Neural progenitor cell (in vitro differentiated cells): ENCODE measurements at regions not wholly inside any gene's neighbourhood (a gene's known extent, or its start where the extent isn't known, plus 50 kb on each side); places are given as distances from the start of the nearest gene placed in this dataset.

Source experiments
- EZH2 ChIP-seq: fragments of 200-600 bp; sonication (generic); IDR thresholded peaks from 2 replicates; pipeline ENCODE4 v1.6.1; 2017; ENCODE audit warnings: antibody characterized with exemption, mild to moderate bottlenecking, moderate library complexity
- EZH2phosphoT487 ChIP-seq: fragments of 200-600 bp; sonication (generic); IDR thresholded peaks from 2 replicates; pipeline ENCODE4 v1.6.1; 2017; ENCODE audit warnings: antibody characterized with exemption
- TF ChIP-seq, protein P1 (sequence below): fragments of 200-600 bp; sonication (generic); IDR thresholded peaks from 2 replicates; pipeline ENCODE4 v1.5.1; 2017; ENCODE audit warnings: antibody characterized with exemption, mild to moderate bottlenecking

DNA sequence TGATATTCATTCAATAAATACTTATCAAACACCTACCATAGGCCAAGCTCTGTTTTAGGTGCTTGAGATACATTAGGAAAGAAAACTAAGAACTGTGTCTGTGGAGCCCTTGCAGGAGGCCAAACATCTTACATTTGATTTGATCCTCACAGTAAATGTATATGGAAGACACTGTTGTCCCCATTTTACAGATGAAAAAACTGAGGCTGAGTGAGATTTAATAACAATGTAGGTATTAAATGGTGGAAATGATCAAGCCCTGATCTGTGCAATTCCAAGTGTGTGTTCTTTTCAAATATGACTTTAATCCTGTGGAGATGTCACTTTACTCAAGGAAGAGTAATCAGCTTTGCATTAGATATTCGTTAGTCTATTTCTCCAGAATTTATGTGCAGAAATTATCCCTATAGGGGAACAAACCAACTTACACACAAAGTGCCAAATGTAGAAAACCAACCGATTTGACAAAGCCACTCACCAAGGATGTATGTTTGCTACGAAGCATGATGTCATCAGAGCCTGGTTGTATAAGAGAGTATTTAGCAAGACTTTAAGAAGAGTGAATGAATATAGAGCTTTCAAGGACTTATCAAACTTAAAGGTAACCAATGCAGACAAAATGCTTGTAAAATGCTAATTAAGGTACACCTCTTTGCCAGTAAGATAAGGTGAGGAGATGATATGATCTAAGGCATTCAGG lies 153.9 kb upstream of the NFIB start:
- TF ChIP-seq EZH2 (no peak), EZH2phosphoT487 (no peak)
- TF ChIP-seq, protein P1, sequence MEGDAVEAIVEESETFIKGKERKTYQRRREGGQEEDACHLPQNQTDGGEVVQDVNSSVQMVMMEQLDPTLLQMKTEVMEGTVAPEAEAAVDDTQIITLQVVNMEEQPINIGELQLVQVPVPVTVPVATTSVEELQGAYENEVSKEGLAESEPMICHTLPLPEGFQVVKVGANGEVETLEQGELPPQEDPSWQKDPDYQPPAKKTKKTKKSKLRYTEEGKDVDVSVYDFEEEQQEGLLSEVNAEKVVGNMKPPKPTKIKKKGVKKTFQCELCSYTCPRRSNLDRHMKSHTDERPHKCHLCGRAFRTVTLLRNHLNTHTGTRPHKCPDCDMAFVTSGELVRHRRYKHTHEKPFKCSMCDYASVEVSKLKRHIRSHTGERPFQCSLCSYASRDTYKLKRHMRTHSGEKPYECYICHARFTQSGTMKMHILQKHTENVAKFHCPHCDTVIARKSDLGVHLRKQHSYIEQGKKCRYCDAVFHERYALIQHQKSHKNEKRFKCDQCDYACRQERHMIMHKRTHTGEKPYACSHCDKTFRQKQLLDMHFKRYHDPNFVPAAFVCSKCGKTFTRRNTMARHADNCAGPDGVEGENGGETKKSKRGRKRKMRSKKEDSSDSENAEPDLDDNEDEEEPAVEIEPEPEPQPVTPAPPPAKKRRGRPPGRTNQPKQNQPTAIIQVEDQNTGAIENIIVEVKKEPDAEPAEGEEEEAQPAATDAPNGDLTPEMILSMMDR, result no peak
